Uterus (tissue), 3 donors: ENCODE measurements at regions not wholly inside any gene's neighbourhood (a gene's known extent, or its start where the extent isn't known, plus 50 kb on each side); places are given as distances from the start of the nearest gene placed in this dataset.

Experiments used
- DNase-seq, 2 donors: peaks; one replicate each; pipeline ENCODE4 v3.0.0-alpha.2; 2019 to 2020
- H3K27ac ChIP-seq, 2 donors: fragments of 200-600 bp; sonication (generic); 1 replicate in 1 of 2; 2 replicates in 1 of 2; pipeline ENCODE4 v1.5.1; 2016 to 2018
- H3K27me3 ChIP-seq, 2 donors: fragments of 200-600 bp; sonication (generic); one replicate each; pipeline ENCODE4 v1.5.1; 2018 to 2019; ENCODE audit warnings: control low read depth in 1 of 2
- H3K36me3 ChIP-seq, 2 donors: fragments of 200-600 bp; sonication (generic); one replicate each; pipeline ENCODE4 v1.5.1; 2019; ENCODE audit warnings: control low read depth in 1 of 2
- H3K4me1 ChIP-seq, 2 donors: fragments of 200-600 bp; sonication (generic); one replicate each; pipeline ENCODE4 v1.5.1; 2018 to 2019; ENCODE audit warnings: control low read depth in 1 of 2
- H3K4me3 ChIP-seq, 2 donors: fragments of 200-600 bp; sonication (generic); 1 replicate in 1 of 2; 2 replicates in 1 of 2; pipeline ENCODE4 v1.5.1; 2018 to 2019; ENCODE audit warnings: mild to moderate bottlenecking in 1 of 2
- H3K9me3 ChIP-seq, 2 donors: fragments of 200-600 bp; sonication (generic); one replicate each; pipeline ENCODE4 v1.5.1; 2019; ENCODE audit warnings: control low read depth in 1 of 2
- CTCF ChIP-seq, 4 experiments: fragments of 200-600 bp in 2 of 4; fragments of 450-650 bp in 2 of 4; sonication (generic) in 2 of 4; IDR thresholded peaks; one replicate each; pipeline ENCODE4 v1.5.1; 2016 to 2019; ENCODE audit warnings: antibody characterized with exemption in 4 of 4, mild to moderate bottlenecking in 2 of 4, moderate library complexity in 1 of 4
- POLR2A ChIP-seq, 2 donors: fragments of 450-650 bp; IDR thresholded peaks; one replicate each; pipeline ENCODE4 v1.6.1; 2016; ENCODE audit warnings: antibody characterized with exemption in 2 of 2, mild to moderate bottlenecking in 1 of 2, moderate library complexity in 1 of 2
- intact Hi-C: fragments of 100-400 bp; cut with DNase I; formaldehyde crosslinking; loops from one replicate; pipeline ENCODE4 v1.15.1; 2023; ENCODE audit warnings: low total_unique reads
- donor health status: DM: yes; HTN: yes; CAD: no.

GRCh38 chr22:27391092-27391770, 410.3 kb downstream of the MN1 start:
- H3K36me3 ChIP-seq: no peaks in the 10 kb centered on the region
- intact Hi-C loops: no loop called here

GRCh38 chr22:27393371-27393770, 408.2 kb downstream of the MN1 start:
- intact Hi-C loops: no loop called here
- Histone ChIP-seq H3K27ac (no peak overlapping the region), H3K4me1 (no peaks in the 10 kb centered on the region), H3K36me3 (no peaks in the 10 kb centered on the region), H3K27me3 (no peaks in the 10 kb centered on the region), H3K9me3 (no peaks in the 10 kb centered on the region), H3K4me3 (no peak overlapping the region)
- no peak for TF ChIP-seq CTCF (IDR thresholded peaks at IDR 0.05)
- no peak for TF ChIP-seq POLR2A (IDR thresholded peaks at IDR 0.05)
- no peak for DNase-seq

More at GRCh38 chr22:27391092-27391770, 410.3 kb downstream of the MN1 start:
- Histone ChIP-seq H3K4me1 (no peaks in the 10 kb centered on the region), H3K4me3 (no peak overlapping the region), H3K27ac (no peak overlapping the region), H3K9me3 (no peaks in the 10 kb centered on the region), H3K27me3 (no peaks in the 10 kb centered on the region)
- DNase-seq: peak; percentile 59 to 79
- TF ChIP-seq CTCF (IDR thresholded peaks at IDR 0.05) (no peak), POLR2A (IDR thresholded peaks at IDR 0.05) (no peak)

GRCh38 chr22:27394806-27395404, 406.7 kb downstream of the MN1 start:
- H3K4me3 ChIP-seq: no peak overlapping the region
- H3K27ac ChIP-seq: no peak overlapping the region
- TF ChIP-seq POLR2A (IDR thresholded peaks at IDR 0.05): no peak
- TF ChIP-seq CTCF (IDR thresholded peaks at IDR 0.05): no peak
- no peak for DNase-seq
- intact Hi-C loops: no loop called here
- H3K4me1 ChIP-seq: no peaks in the 10 kb centered on the region
- H3K27me3 ChIP-seq: peaks cover 0 to 7% of the 10 kb centered on the region in 2 donors
- no peaks in the 10 kb centered on the region for H3K36me3 ChIP-seq
- H3K9me3 ChIP-seq: no peaks in the 10 kb centered on the region

- no peak for TF ChIP-seq POLR2A (IDR thresholded peaks at IDR 0.05)
- no peak for TF ChIP-seq CTCF (IDR thresholded peaks at IDR 0.05)
- no peak overlapping the region for H3K27ac ChIP-seq
- peaks cover 0 to 7% of the 10 kb centered on the region in 2 donors for H3K27me3 ChIP-seq
- no peaks in the 10 kb centered on the region for H3K4me1 ChIP-seq
- no peaks in the 10 kb centered on the region for H3K9me3 ChIP-seq
- H3K36me3 ChIP-seq: no peaks in the 10 kb centered on the region
- H3K4me3 ChIP-seq: no peak overlapping the region
- no peak for DNase-seq
- intact Hi-C loops: no loop called here
Measured at GRCh38 chr22:27397036-27397953, 404.3 kb downstream of the MN1 start.

GRCh38 chr22:27397954-27398342, 403.6 kb downstream of the MN1 start:
- H3K4me3 ChIP-seq: no peak overlapping the region
- H3K27me3 ChIP-seq: peaks cover 0 to 7% of the 10 kb centered on the region in 2 donors
- intact Hi-C loops: no loop called here
- DNase-seq: peak; percentile 61 to 72
- no peak overlapping the region for H3K27ac ChIP-seq
- TF ChIP-seq POLR2A (IDR thresholded peaks at IDR 0.05): no peak
- TF ChIP-seq CTCF (IDR thresholded peaks at IDR 0.05): no peak
- H3K9me3 ChIP-seq: no peaks in the 10 kb centered on the region
- H3K36me3 ChIP-seq: no peaks in the 10 kb centered on the region
- H3K4me1 ChIP-seq: no peaks in the 10 kb centered on the region
